Gastroesophageal sphincter (tissue), 4 donors: ENCODE measurements at regions not wholly inside any gene's neighbourhood (a gene's known extent, or its start where the extent isn't known, plus 50 kb on each side); places are given as distances from the start of the nearest gene placed in this dataset.

Experiments
- ATAC-seq: fragments of 150-250 bp; one replicate; pipeline ENCODE4 v1.9.1; 2016; ENCODE audit warnings: mild to moderate bottlenecking, moderate library complexity
- H3K27ac ChIP-seq, 4 donors: fragments of 200-600 bp; sonication (generic) in 3 of 4; 1 replicate in 3 of 4; 2 replicates in 1 of 4; pipeline ENCODE4 v1.5.1; 2016 to 2019
- H3K27me3 ChIP-seq: fragments of 200-600 bp; sonication (generic); one replicate; pipeline ENCODE4 v1.5.1; 2019
- H3K36me3 ChIP-seq, 2 donors: fragments of 200-600 bp; sonication (generic); one replicate each; pipeline ENCODE4 v1.5.1; 2019; ENCODE audit warnings: control low read depth in 1 of 2
- H3K4me1 ChIP-seq, 3 donors: fragments of 200-600 bp; sonication (generic); 1 replicate in 2 of 3; 2 replicates in 1 of 3; pipeline ENCODE4 v1.5.1; 2016 to 2019; ENCODE audit warnings: control low read depth in 2 of 3
- H3K4me3 ChIP-seq, 2 donors: fragments of 200-600 bp; sonication (generic); one replicate each; pipeline ENCODE4 v1.5.1; 2019; ENCODE audit warnings: mild to moderate bottlenecking in 1 of 2, moderate library complexity in 1 of 2
- H3K9me3 ChIP-seq, 3 donors: fragments of 200-600 bp; sonication (generic); one replicate each; pipeline ENCODE4 v1.5.1; 2017 to 2019; ENCODE audit warnings: control low read depth in 2 of 3
- CTCF ChIP-seq, 4 experiments: fragments of 200-600 bp in 2 of 4; fragments of 450-650 bp in 2 of 4; sonication (generic) in 1 of 4; IDR thresholded peaks; one replicate each; pipeline ENCODE4 v1.5.1; 2017 to 2019; ENCODE audit warnings: antibody characterized with exemption in 4 of 4, mild to moderate bottlenecking in 2 of 4, moderate library complexity in 2 of 4
- EP300 ChIP-seq: sonication (generic); formaldehyde crosslinking; IDR thresholded peaks from one replicate; pipeline ENCODE4 v1.6.1; 2017; ENCODE audit warnings: antibody characterized with exemption, mild to moderate bottlenecking
- POLR2A ChIP-seq, 2 donors: fragments of 450-650 bp; IDR thresholded peaks; one replicate each; pipeline ENCODE4 v1.6.1; 2017; ENCODE audit warnings: antibody characterized with exemption in 2 of 2, mild to moderate bottlenecking in 2 of 2, moderate library complexity in 1 of 2
- POLR2AphosphoS5 ChIP-seq: sonication (generic); formaldehyde crosslinking; IDR thresholded peaks from one replicate; pipeline ENCODE4 v1.6.1; 2017; ENCODE audit warnings: antibody characterized with exemption
- WGBS, 2 donors: methylation state at CpG; one replicate each; pipeline ENCODE4 v1.1.5; 2018; ENCODE audit warnings: low coverage in 1 of 2; 5-methylcytosine and 5-hydroxymethylcytosine counted together

GRCh38 chr9:17057729-17058128, 77.1 kb upstream of the CNTLN start:
- TF ChIP-seq CTCF (IDR thresholded peaks at IDR 0.05) = no peak
- no peak for TF ChIP-seq POLR2AphosphoS5
- TF ChIP-seq EP300 = no peak
- WGBS, 2 donors = 59 to 88% methylated on average over 2 to 3 of the region's 3 CpGs
- no peak overlapping the region for H3K4me3 ChIP-seq

GRCh38 chr9:17052626-17053025, 82.2 kb upstream of the CNTLN start:
- Histone ChIP-seq H3K36me3 (no peaks in the 10 kb centered on the region), H3K27ac (no peak overlapping the region), H3K27me3 (no peaks in the 10 kb centered on the region), H3K9me3 (no peaks in the 10 kb centered on the region), H3K4me3 (no peak overlapping the region), H3K4me1 (no peaks in the 10 kb centered on the region)
- no peak for TF ChIP-seq EP300
- TF ChIP-seq POLR2A (IDR thresholded peaks at IDR 0.05) = no peak
- TF ChIP-seq POLR2AphosphoS5 = no peak
- TF ChIP-seq CTCF (IDR thresholded peaks at IDR 0.05) = no peak
- ATAC-seq = no peak

More at GRCh38 chr9:17057729-17058128, 77.1 kb upstream of the CNTLN start:
- no peaks in the 10 kb centered on the region for H3K27me3 ChIP-seq
- no peak for ATAC-seq
- no peaks in the 10 kb centered on the region for H3K36me3 ChIP-seq
- H3K4me1 ChIP-seq = no peaks in the 10 kb centered on the region
- no peaks in the 10 kb centered on the region for H3K9me3 ChIP-seq
- no peak overlapping the region for H3K27ac ChIP-seq

- Histone ChIP-seq H3K27me3 (no peaks in the 10 kb centered on the region), H3K36me3 (no peaks in the 10 kb centered on the region), H3K27ac (no peak overlapping the region), H3K4me1 (no peaks in the 10 kb centered on the region), H3K4me3 (no peak overlapping the region), H3K9me3 (no peaks in the 10 kb centered on the region)
- WGBS, 2 donors = 58 to 85% methylated on average over 2 to 3 of the region's 3 CpGs
- ATAC-seq = no peak
- no peak for TF ChIP-seq POLR2AphosphoS5
- no peak for TF ChIP-seq POLR2A (IDR thresholded peaks at IDR 0.05)
- TF ChIP-seq EP300 = no peak
- no peak for TF ChIP-seq CTCF (IDR thresholded peaks at IDR 0.05)
Observed at GRCh38 chr9:17045381-17045940, 89.4 kb upstream of the CNTLN start.

GRCh38 chr9:17031546-17031945, 103.3 kb upstream of the CNTLN start:
- no peaks in the 10 kb centered on the region for H3K36me3 ChIP-seq
- H3K27ac ChIP-seq = no peak overlapping the region
- H3K4me1 ChIP-seq = no peaks in the 10 kb centered on the region
- WGBS, 2 donors = 95 to 100% methylated on average over 3 of the region's 3 CpGs
- H3K27me3 ChIP-seq = no peaks in the 10 kb centered on the region
- peaks cover 0 to 16% (median 0%) of the 10 kb centered on the region in 3 donors for H3K9me3 ChIP-seq
- H3K4me3 ChIP-seq = no peak overlapping the region
- no peak for ATAC-seq
- no peak for TF ChIP-seq POLR2AphosphoS5
- no peak for TF ChIP-seq EP300
- no peak for TF ChIP-seq CTCF (IDR thresholded peaks at IDR 0.05)
- no peak for TF ChIP-seq POLR2A (IDR thresholded peaks at IDR 0.05)

- H3K27ac ChIP-seq = no peak overlapping the region
- H3K4me3 ChIP-seq = no peak overlapping the region
- no peaks in the 10 kb centered on the region for H3K27me3 ChIP-seq
- no peak for TF ChIP-seq POLR2A (IDR thresholded peaks at IDR 0.05)
- TF ChIP-seq EP300 = no peak
- no peak for TF ChIP-seq CTCF (IDR thresholded peaks at IDR 0.05)
- no peak for TF ChIP-seq POLR2AphosphoS5
- no peaks in the 10 kb centered on the region for H3K4me1 ChIP-seq
- H3K36me3 ChIP-seq = no peaks in the 10 kb centered on the region
- H3K9me3 ChIP-seq = peaks cover 0 to 15% (median 0%) of the 10 kb centered on the region in 3 donors
- no peak for ATAC-seq
Observed at GRCh38 chr9:17025281-17025680, 109.6 kb upstream of the CNTLN start.
